Thoracic aorta (tissue), 2 donors: ENCODE measurements at regions not wholly inside any gene's neighbourhood (a gene's known extent, or its start where the extent isn't known, plus 50 kb on each side); places are given as distances from the start of the nearest gene placed in this dataset.

Experiments used
- ATAC-seq: fragments of 150-250 bp; one replicate; pipeline ENCODE4 v1.8.0; 2017; ENCODE audit warnings: low read depth; ENCODE audit not compliant: insufficient number of reproducible peaks, low FRiP score
- DNase-seq: peaks from one replicate; pipeline ENCODE4 v3.0.0-alpha.2; 2020; ENCODE audit warnings: low spot score
- H3K27ac ChIP-seq, 2 donors: fragments of 200-600 bp; sonication (generic); 1 replicate in 1 of 2; 2 replicates in 1 of 2; pipeline ENCODE4 v1.5.1; 2016; ENCODE audit warnings: mild to moderate bottlenecking in 2 of 2, moderate library complexity in 2 of 2
- H3K27me3 ChIP-seq: fragments of 200-600 bp; sonication (generic); replicated peaks from 2 replicates; pipeline ENCODE4 v1.6.0; 2016; ENCODE audit warnings: mild to moderate bottlenecking; ENCODE audit not compliant: insufficient read depth
- H3K36me3 ChIP-seq: fragments of 200-600 bp; sonication (generic); one replicate; pipeline ENCODE4 v1.5.1; 2016
- H3K4me1 ChIP-seq, 2 donors: fragments of 200-600 bp; sonication (generic); 1 replicate in 1 of 2; 2 replicates in 1 of 2; pipeline versions ENCODE4 v1.5.1 to v1.6.0; 2016; ENCODE audit warnings: low read depth in 2 of 2, mild to moderate bottlenecking in 1 of 2; ENCODE audit not compliant: control insufficient read depth in 1 of 2
- H3K4me3 ChIP-seq: fragments of 200-600 bp; sonication (generic); 2 replicates; pipeline ENCODE4 v1.5.1; 2016; ENCODE audit warnings: mild to moderate bottlenecking
- H3K9me3 ChIP-seq: fragments of 200-600 bp; sonication (generic); 2 replicates; pipeline ENCODE4 v1.5.1; 2016
- TF ChIP-seq, protein P1 (sequence below): fragments of 200-600 bp; sonication (generic); IDR thresholded peaks from one replicate; pipeline ENCODE4 v1.5.1; 2019; ENCODE audit warnings: antibody characterized with exemption

DNA sequence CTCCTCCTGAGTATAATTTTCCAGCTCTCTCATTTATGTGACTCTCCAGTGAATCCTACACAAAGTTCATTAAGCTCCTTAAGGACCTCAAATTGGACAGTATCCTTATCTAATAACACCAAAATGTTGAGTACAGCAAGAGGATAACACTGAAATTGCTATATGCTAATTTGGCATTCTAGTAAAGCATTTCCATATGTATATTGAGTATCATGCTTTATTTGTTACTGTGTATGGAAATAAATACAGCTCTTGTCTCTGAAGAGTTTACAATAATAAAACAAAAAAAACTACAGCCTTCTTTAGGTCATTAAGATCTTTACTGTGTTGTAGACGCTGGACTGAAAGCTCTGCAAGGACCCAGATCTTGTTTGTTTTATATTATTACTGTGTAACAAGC lies 1341.3 kb downstream of the ROBO1 start:
- Histone ChIP-seq H3K27ac (no peak overlapping the region), H3K36me3 (no peaks in the 10 kb centered on the region), H3K4me3 (no peak overlapping the region), H3K9me3 (no peaks in the 10 kb centered on the region), H3K27me3 (no peaks in the 10 kb centered on the region), H3K4me1 (no peaks in the 10 kb centered on the region)
- TF ChIP-seq, protein P1, sequence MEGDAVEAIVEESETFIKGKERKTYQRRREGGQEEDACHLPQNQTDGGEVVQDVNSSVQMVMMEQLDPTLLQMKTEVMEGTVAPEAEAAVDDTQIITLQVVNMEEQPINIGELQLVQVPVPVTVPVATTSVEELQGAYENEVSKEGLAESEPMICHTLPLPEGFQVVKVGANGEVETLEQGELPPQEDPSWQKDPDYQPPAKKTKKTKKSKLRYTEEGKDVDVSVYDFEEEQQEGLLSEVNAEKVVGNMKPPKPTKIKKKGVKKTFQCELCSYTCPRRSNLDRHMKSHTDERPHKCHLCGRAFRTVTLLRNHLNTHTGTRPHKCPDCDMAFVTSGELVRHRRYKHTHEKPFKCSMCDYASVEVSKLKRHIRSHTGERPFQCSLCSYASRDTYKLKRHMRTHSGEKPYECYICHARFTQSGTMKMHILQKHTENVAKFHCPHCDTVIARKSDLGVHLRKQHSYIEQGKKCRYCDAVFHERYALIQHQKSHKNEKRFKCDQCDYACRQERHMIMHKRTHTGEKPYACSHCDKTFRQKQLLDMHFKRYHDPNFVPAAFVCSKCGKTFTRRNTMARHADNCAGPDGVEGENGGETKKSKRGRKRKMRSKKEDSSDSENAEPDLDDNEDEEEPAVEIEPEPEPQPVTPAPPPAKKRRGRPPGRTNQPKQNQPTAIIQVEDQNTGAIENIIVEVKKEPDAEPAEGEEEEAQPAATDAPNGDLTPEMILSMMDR, result no peak
- no peak for DNase-seq
- ATAC-seq, result no peak

DNA sequence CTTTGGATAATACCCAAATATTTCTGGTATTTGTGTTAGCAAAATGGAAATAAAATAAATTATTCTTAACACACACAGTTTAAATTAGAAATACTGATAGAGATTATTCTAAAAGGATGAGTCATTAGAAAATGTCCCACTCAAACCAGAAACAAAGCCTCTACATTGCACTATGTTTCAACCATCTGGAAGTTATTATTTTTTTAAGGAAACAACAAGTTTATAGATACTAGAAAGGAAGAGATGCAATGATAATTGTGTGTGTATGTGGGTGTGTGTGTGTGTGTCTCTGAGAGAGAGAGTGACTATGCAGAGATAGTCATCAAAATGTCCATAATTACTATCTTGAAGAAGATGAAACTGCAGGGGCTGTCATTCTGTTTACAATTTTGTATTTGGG lies 1340.5 kb downstream of the ROBO1 start:
- Histone ChIP-seq H3K36me3 (no peaks in the 10 kb centered on the region), H3K9me3 (no peaks in the 10 kb centered on the region), H3K4me1 (no peaks in the 10 kb centered on the region), H3K4me3 (no peak overlapping the region), H3K27ac (no peak overlapping the region), H3K27me3 (no peaks in the 10 kb centered on the region)
- ATAC-seq, result no peak
- TF ChIP-seq, protein P1, result no peak
- no peak for DNase-seq

DNA sequence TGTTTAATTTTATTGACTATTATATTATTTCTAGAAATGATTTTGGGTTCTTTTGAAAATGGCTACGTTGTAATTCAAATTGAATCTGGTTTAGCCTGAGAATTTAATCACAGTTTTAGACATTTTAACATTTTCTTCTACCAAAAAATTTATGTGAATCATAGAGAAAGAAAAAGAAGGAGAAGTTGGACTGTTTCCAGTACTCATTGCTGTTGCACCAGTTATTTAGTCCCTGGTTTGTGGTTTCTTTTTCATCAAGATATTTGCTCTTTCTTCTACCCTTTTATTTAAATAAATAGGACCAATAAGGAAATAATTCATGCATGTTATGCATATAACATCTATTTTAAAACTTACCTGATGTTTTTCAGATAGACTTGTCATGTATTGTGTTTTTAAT lies 1337.1 kb downstream of the ROBO1 start:
- Histone ChIP-seq H3K36me3 (no peaks in the 10 kb centered on the region), H3K27ac (no peak overlapping the region), H3K27me3 (no peaks in the 10 kb centered on the region), H3K9me3 (no peaks in the 10 kb centered on the region), H3K4me1 (no peaks in the 10 kb centered on the region), H3K4me3 (no peak overlapping the region)
- DNase-seq (no peak), ATAC-seq (no peak)
- TF ChIP-seq, protein P1, result no peak

DNA sequence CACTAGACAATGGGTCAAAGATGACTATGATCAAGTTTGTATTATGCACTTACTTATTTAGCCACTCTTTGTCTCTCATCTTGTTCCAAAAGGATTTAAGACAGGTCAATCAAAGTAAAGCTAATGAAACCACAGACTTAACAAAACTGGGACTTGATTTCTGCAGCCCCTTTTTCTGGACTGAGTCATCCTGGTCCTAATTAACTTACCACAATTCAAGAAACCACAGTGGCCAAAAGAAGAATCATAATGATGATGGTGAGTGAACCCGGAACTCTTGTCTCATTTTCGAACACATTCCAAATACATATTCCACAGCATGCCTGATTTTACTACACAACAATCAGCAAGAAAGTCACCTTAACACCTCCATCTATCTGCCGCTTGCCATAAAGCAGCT lies 1333.0 kb downstream of the ROBO1 start:
- Histone ChIP-seq H3K27ac (no peak overlapping the region), H3K36me3 (no peaks in the 10 kb centered on the region), H3K9me3 (no peaks in the 10 kb centered on the region), H3K4me3 (no peak overlapping the region), H3K27me3 (no peaks in the 10 kb centered on the region), H3K4me1 (no peaks in the 10 kb centered on the region)
- DNase-seq (no peak), ATAC-seq (no peak)
- TF ChIP-seq, protein P1, result no peak

DNA sequence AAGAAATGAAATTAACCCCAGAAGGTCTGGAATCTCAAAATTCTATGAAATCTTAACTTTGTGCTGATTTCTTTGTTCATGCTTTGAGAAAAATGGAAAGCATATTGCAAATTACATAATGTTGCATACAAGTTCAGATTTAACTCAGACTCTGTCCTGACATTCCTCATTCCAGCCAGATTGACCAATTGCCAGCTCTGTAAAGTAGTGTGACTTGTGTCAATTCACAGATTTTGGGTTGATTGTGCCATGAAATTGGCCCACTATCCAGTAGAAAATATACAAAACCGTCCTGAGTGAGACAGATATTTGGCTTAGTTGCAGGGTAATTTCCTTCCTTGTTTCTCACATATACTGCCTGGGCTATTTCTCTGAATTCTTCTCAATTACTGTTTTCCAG lies 1312.6 kb downstream of the ROBO1 start:
- no peaks in the 10 kb centered on the region for H3K36me3 ChIP-seq
- H3K27me3 ChIP-seq, result no peaks in the 10 kb centered on the region
- peak overlapping the region; percentile 27 to 32 for H3K27ac ChIP-seq
- TF ChIP-seq, protein P1, result no peak
- H3K4me1 ChIP-seq, result peaks cover 0 to 14% of the 10 kb centered on the region in 2 donors
- no peaks in the 10 kb centered on the region for H3K9me3 ChIP-seq
- DNase-seq (no peak), ATAC-seq (no peak)
- peak overlapping the region; percentile 31 for H3K4me3 ChIP-seq
